Fibroblast of pulmonary artery (primary cell): ENCODE measurements at regions not wholly inside any gene's neighbourhood (a gene's known extent, or its start where the extent isn't known, plus 50 kb on each side); places are given as distances from the start of the nearest gene placed in this dataset.

Experiments used
- DNase-seq: peaks from one replicate; pipeline ENCODE4 v3.0.0-alpha.2; 2010; ENCODE audit warnings: low read depth
- H3K4me3 ChIP-seq: replicated peaks from 2 replicates; pipeline ENCODE4 v1.5.1; 2011; ENCODE audit warnings: low read depth, mild to moderate bottlenecking, control low read depth, low read length, moderate library complexity
- TF ChIP-seq, protein P1 (sequence below): IDR thresholded peaks from 2 replicates; pipeline ENCODE4 v1.5.1; 2011; ENCODE audit warnings: mild to moderate bottlenecking, control low read depth, low read length, inconsistent platforms; ENCODE audit errors: missing control alignments

DNA sequence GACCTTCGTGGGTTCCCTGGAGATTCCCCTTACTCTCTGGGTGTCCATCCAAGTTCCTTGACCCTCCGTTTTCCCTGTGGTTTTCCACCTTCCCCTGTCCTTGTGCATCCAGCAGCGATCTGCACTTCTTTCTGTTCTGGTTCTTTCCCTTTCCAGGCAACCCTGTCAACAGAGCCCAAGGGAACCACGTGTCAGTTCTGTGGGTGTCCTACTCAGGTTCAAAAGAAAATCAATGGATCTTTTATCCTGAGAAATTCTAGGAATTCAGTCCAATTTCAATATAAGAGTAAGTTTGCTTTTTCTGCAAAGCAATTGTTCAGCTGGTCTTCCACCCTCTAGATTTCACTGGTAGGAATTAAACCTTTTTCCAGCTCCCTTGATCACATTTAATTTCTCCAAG is 1394.8 kb upstream of the SLC10A2 start:
- DNase-seq: no peak
- TF ChIP-seq, protein P1, sequence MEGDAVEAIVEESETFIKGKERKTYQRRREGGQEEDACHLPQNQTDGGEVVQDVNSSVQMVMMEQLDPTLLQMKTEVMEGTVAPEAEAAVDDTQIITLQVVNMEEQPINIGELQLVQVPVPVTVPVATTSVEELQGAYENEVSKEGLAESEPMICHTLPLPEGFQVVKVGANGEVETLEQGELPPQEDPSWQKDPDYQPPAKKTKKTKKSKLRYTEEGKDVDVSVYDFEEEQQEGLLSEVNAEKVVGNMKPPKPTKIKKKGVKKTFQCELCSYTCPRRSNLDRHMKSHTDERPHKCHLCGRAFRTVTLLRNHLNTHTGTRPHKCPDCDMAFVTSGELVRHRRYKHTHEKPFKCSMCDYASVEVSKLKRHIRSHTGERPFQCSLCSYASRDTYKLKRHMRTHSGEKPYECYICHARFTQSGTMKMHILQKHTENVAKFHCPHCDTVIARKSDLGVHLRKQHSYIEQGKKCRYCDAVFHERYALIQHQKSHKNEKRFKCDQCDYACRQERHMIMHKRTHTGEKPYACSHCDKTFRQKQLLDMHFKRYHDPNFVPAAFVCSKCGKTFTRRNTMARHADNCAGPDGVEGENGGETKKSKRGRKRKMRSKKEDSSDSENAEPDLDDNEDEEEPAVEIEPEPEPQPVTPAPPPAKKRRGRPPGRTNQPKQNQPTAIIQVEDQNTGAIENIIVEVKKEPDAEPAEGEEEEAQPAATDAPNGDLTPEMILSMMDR: no peak
- H3K4me3 ChIP-seq: no peak overlapping the region

DNA sequence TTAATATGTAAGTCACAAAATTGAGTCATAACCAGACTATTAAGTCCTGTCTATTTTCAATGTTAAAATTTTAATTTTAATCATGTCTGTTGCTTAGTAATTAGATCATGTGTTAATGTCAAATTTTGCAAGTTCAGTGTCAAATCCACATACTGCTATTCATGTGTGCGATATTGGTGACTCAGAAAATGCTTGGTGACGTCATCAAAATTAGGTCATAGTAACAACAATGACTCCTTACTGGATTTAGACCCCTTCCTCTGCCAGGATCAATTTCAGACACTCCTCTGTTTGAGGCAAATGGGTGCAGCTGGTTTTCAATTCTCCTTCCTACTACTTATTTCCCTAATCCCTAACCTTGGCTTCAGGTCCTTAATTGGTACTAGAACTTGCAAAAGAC is 1394.3 kb upstream of the SLC10A2 start:
- TF ChIP-seq, protein P1: no peak
- DNase-seq: peak; percentile 17
- H3K4me3 ChIP-seq: no peak overlapping the region

DNA sequence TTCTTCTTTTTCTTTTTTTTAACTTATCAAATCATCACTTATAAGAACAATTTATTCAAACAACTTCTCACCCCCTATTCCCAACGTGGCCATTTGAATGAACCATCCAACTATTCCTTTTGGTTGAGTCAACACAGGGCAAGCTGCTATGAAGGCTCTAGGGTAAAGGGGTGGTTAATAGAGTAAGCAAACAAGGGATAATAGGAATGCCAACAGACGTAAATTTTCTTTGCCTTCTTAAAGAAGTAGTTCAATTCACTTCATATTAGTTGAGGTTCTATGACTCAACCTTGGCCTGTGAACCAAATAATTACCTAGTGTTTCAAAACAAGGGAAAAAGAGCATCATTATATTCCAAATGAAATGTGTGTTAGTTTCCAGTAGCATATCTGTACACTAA is 1383.8 kb upstream of the SLC10A2 start:
- H3K4me3 ChIP-seq: no peak overlapping the region
- TF ChIP-seq, protein P1: no peak
- no peak for DNase-seq

DNA sequence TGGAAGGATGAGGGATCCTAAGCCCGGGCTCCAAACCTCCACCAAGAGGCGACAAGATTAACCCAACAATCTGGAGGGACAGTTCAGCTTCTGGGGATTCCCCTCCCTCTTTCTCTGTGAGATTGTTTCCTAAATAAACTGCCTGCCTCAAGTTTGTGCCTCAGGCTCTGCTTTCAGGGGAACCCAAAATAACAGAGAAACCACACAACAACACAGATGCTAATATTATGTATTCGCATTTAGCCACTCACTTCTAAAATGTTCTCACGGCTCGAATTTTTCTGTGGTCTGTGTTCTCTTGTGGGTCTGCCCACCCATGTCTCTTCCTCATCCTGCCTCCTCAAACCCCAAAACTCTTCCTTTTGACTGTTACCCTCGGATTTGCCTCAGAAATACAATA is 1381.1 kb upstream of the SLC10A2 start:
- TF ChIP-seq, protein P1: no peak
- no peak for DNase-seq

DNA sequence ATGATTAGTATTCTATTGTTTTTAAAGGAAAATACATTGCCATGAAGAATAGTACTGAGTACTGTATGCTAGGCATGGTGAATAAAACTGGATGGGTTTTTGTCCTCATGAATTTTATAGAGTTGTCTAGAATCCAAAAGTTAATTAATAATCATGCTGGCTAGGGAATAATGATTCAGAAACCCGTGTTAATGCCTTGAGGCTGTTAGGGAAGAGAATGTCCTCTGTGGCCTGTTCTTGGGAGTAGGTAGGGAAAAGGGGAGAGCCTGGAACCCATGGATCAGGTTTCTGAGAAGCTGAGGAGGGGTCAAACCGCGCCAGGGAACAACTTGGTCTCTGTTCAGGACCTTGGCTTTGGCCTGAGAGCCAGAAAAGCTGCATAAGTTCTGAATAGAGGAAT is 1376.3 kb upstream of the SLC10A2 start:
- no peak for DNase-seq
- TF ChIP-seq, protein P1: no peak
- H3K4me3 ChIP-seq: no peak overlapping the region

More for the DNA sequence above, 1381.1 kb upstream of the SLC10A2 start:
- no peak overlapping the region for H3K4me3 ChIP-seq

DNA sequence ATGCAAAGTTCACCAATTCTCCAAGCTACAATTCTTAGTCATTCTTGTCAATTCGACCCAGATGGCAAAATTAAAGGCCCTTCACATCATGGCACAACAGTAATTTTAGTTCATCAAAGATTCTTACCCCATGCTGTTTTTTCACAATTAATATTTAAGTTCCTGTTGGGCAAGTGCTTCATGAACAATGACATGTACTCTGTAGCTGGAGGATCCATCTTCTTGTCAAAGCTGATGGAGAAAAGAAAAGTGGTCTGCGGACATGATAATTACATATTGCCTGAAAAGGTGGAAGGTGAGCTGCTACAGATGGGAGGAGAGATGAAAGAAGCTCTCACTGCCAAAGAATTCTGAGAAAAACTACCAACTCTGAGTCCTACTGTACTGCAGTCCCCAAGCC is 1370.3 kb upstream of the SLC10A2 start:
- no peak overlapping the region for H3K4me3 ChIP-seq
- TF ChIP-seq, protein P1: no peak
- DNase-seq: no peak

DNA sequence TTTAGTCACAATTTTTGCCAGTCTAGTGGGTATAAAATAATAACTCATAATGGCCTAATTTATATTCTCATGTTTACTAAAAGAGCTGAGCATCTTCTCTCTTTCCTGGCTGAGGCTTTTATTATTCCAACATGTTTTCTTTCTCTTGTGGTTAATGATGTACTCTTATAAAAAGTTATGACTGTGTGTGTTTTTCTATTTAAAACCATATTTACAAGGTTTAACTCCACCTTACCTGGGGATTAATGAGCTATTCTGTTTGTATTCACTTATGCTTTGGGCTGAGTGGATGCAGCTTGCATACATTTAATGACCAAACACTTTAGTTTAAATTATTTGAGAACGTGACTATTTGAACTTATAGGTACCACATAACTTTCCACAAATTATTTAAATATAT is 1365.7 kb upstream of the SLC10A2 start:
- TF ChIP-seq, protein P1: no peak
- DNase-seq: no peak
- no peak overlapping the region for H3K4me3 ChIP-seq
